H1 (cell line): ENCODE measurements at regions not wholly inside any gene's neighbourhood (a gene's known extent, or its start where the extent isn't known, plus 50 kb on each side); places are given as distances from the start of the nearest gene placed in this dataset.

Experiments used
- CTCF ChIA-PET: fragments of 300-600 bp; sonication (Branson Sonifier 250); formaldehyde crosslinking; loops from one replicate; lab custom pipeline; 2021; ENCODE audit not compliant: partially characterized antibody; lab: Charles Lee
- POLR2A ChIA-PET: fragments of 300-600 bp; sonication (Branson Sonifier 250); formaldehyde crosslinking; loops from one replicate; lab custom pipeline; 2021; ENCODE audit warnings: inconsistent platforms; ENCODE audit not compliant: partially characterized antibody; lab: Charles Lee
- DNase-seq, 2 experiments: peaks; one replicate each; pipeline versions ENCODE4 v3.0.0 to v3.0.0-alpha.2; 2010 to 2022; ENCODE audit warnings: low spot score in 2 of 2, low read depth in 1 of 2, mixed read lengths in 1 of 2
- FAIRE-seq: peaks from 2 replicates; lab custom pipeline; 2011; peaks lifted over from hg19 to GRCh38; lab: Jason Lieb, UNC
- H2AFZ ChIP-seq: 2 replicates; pipeline ENCODE4 v1.8.1; 2012; ENCODE audit warnings: low read length, inconsistent platforms
- H2AK5ac ChIP-seq: 2 replicates; pipeline ENCODE4 v1.6.1; 2013; ENCODE audit warnings: low read depth, low read length
- H2BK120ac ChIP-seq: replicated peaks from 2 replicates; pipeline ENCODE3; 2013; ENCODE audit warnings: low read depth, low read length, inconsistent platforms
- H2BK12ac ChIP-seq: 2 replicates; pipeline ENCODE4 v1.6.1; 2013; ENCODE audit warnings: low read depth, low read length
- H2BK15ac ChIP-seq: 2 replicates; pipeline ENCODE4 v1.6.1; 2013; ENCODE audit warnings: low read length
- H2BK20ac ChIP-seq: 2 replicates; pipeline ENCODE4 v1.6.1; 2013; ENCODE audit warnings: low read length
- H2BK5ac ChIP-seq: 2 replicates; pipeline ENCODE4 v1.6.1; 2013; ENCODE audit warnings: low read depth, low read length
- H3K14ac ChIP-seq: 2 replicates; pipeline ENCODE4 v1.6.1; 2013; ENCODE audit warnings: inconsistent platforms; ENCODE audit not compliant: insufficient read length
- H3K18ac ChIP-seq: 2 replicates; pipeline ENCODE4 v1.6.1; 2013; ENCODE audit warnings: low read length; ENCODE audit errors: extremely low read depth
- H3K23ac ChIP-seq: 2 replicates; pipeline ENCODE4 v1.6.1; 2013; ENCODE audit warnings: inconsistent platforms; ENCODE audit not compliant: insufficient read length
- H3K23me2 ChIP-seq: 2 replicates; pipeline ENCODE4 v1.6.1; 2013; ENCODE audit warnings: low read depth, low read length
- H3K27ac ChIP-seq: 2 replicates; pipeline ENCODE4 v1.6.1; 2011; ENCODE audit warnings: low read depth, low read length, inconsistent platforms
- H3K27me3 ChIP-seq, 4 experiments: replicated peaks in 1 of 4; 1 replicate in 1 of 4; 2 replicates in 3 of 4; pipeline versions ENCODE4 v1.6.1 to v1.8.1; 2011 to 2013; ENCODE audit warnings: low read length in 3 of 4, mild to moderate bottlenecking in 3 of 4, inconsistent platforms in 2 of 4, mixed read lengths in 2 of 4, moderate library complexity in 1 of 4; ENCODE audit not compliant: control insufficient read depth in 3 of 4, insufficient read depth in 3 of 4; ENCODE audit errors: extremely low read depth in 1 of 4
- H3K36me3 ChIP-seq, 4 experiments: 2 replicates each; pipeline versions ENCODE4 v1.6.1 to v1.8.1; 2011 to 2013; ENCODE audit warnings: mild to moderate bottlenecking in 4 of 4, low read length in 3 of 4, moderate library complexity in 2 of 4, control low read depth in 1 of 4, inconsistent platforms in 1 of 4; ENCODE audit not compliant: insufficient read depth in 4 of 4, control insufficient read depth in 2 of 4
- H3K4ac ChIP-seq: replicated peaks from 2 replicates; pipeline ENCODE3; 2013; ENCODE audit warnings: low read length, low read depth, mixed read lengths, inconsistent platforms; ENCODE audit not compliant: insufficient read length
- H3K4me1 ChIP-seq, 4 experiments: replicated peaks in 1 of 4; 1 replicate in 1 of 4; 2 replicates in 3 of 4; pipeline versions ENCODE4 v1.6.1 to v1.8.1; 2011 to 2013; ENCODE audit warnings: low read length in 3 of 4, inconsistent platforms in 2 of 4, mixed read lengths in 1 of 4; ENCODE audit not compliant: insufficient read depth in 4 of 4, control insufficient read depth in 3 of 4
- H3K4me2 ChIP-seq, 2 experiments: 2 replicates each; pipeline versions ENCODE4 v1.6.1 to v1.8.1; 2011 to 2013; ENCODE audit warnings: low read depth in 2 of 2, low read length in 2 of 2, control low read depth in 1 of 2, inconsistent platforms in 1 of 2, mild to moderate bottlenecking in 1 of 2; ENCODE audit not compliant: insufficient read depth in 1 of 2
- H3K4me3 ChIP-seq, 4 experiments: fragments of 200-600, 300-600 bp in 1 of 4; sonication (generic), shearing (Covaris generic), sonication (Bioruptor Twin) in 1 of 4; 2 replicates each; pipeline versions ENCODE4 v1.5.1 to v1.8.1; 2011 to 2016; ENCODE audit warnings: low read length in 4 of 4, low read depth in 3 of 4, control low read depth in 2 of 4, inconsistent platforms in 2 of 4, mild to moderate bottlenecking in 2 of 4, mixed read lengths in 1 of 4, moderate library complexity in 1 of 4; ENCODE audit not compliant: insufficient read depth in 2 of 4; ENCODE audit errors: extremely low read depth in 1 of 4
- H3K56ac ChIP-seq: replicated peaks from 2 replicates; pipeline ENCODE3; 2013; ENCODE audit warnings: low read depth, mild to moderate bottlenecking, mixed read lengths, low read length, inconsistent platforms; ENCODE audit not compliant: insufficient read length
- H3K79me1 ChIP-seq: 2 replicates; pipeline ENCODE4 v1.6.1; 2013; ENCODE audit warnings: low read depth, low read length, control low read depth
- H3K79me2 ChIP-seq, 2 experiments: 2 replicates each; pipeline versions ENCODE4 v1.6.1 to v1.8.1; 2012 to 2013; ENCODE audit warnings: low read length in 2 of 2, mild to moderate bottlenecking in 2 of 2, inconsistent platforms in 1 of 2; ENCODE audit not compliant: insufficient read depth in 2 of 2, control insufficient read depth in 1 of 2
- H3K9ac ChIP-seq, 4 experiments: replicated peaks in 1 of 4; 1 replicate in 1 of 4; 2 replicates in 3 of 4; pipeline versions ENCODE4 v1.6.1 to v1.8.1; 2011 to 2013; ENCODE audit warnings: low read depth in 3 of 4, low read length in 3 of 4, control low read depth in 2 of 4, mild to moderate bottlenecking in 2 of 4, moderate library complexity in 2 of 4, inconsistent platforms in 1 of 4; ENCODE audit errors: extremely low read depth in 1 of 4
- H3K9me3 ChIP-seq, 2 experiments: 2 replicates each; pipeline versions ENCODE4 v1.6.1 to v1.8.1; 2012 to 2013; ENCODE audit warnings: mild to moderate bottlenecking in 2 of 2, moderate library complexity in 2 of 2, control low read depth in 1 of 2, inconsistent platforms in 1 of 2, low read depth in 1 of 2, low read length in 1 of 2, mixed read lengths in 1 of 2; ENCODE audit not compliant: insufficient read depth in 2 of 2
- H4K20me1 ChIP-seq, 2 experiments: replicated peaks in 1 of 2; 2 replicates each; pipeline versions ENCODE3 to v1.8.1; 2011 to 2013; ENCODE audit warnings: inconsistent platforms in 2 of 2, low read length in 2 of 2, mild to moderate bottlenecking in 1 of 2; ENCODE audit not compliant: insufficient read depth in 2 of 2, control insufficient read depth in 1 of 2
- H4K5ac ChIP-seq: 2 replicates; pipeline ENCODE4 v1.6.1; 2013; ENCODE audit warnings: low read length, low read depth, mixed read lengths, inconsistent platforms; ENCODE audit not compliant: insufficient read length
- H4K8ac ChIP-seq: 2 replicates; pipeline ENCODE4 v1.8.0; 2013; ENCODE audit warnings: mild to moderate bottlenecking, moderate library complexity, low read length, inconsistent platforms; ENCODE audit not compliant: insufficient read depth; ENCODE audit errors: extremely low read depth
- H4K91ac ChIP-seq: replicated peaks from 2 replicates; pipeline ENCODE3; 2013; ENCODE audit warnings: low read length, mixed read lengths, inconsistent platforms; ENCODE audit not compliant: insufficient read length
- CEBPB ChIP-seq: IDR thresholded peaks from 2 replicates; pipeline ENCODE4 v1.6.1; 2012; ENCODE audit warnings: low read depth, low read length
- WGBS, 2 experiments: shearing (Covaris generic) in 1 of 2; methylation state at CpG; one replicate each; pipeline versions ENCODE4 v1.1.6 to v1.1.7; 2013 to 2015; ENCODE audit warnings: low lambda C conversion rate in 2 of 2, mixed read lengths in 2 of 2, inconsistent platforms in 1 of 2, low coverage in 1 of 2, missing lambda C conversion rate in 1 of 2; ENCODE audit not compliant: insufficient replicate concordance in 2 of 2, insufficient coverage in 1 of 2, insufficient read length in 1 of 2; ENCODE audit errors: extremely low coverage in 1 of 2, missing lambda C conversion rate in 1 of 2; 5-methylcytosine and 5-hydroxymethylcytosine counted together

DNA sequence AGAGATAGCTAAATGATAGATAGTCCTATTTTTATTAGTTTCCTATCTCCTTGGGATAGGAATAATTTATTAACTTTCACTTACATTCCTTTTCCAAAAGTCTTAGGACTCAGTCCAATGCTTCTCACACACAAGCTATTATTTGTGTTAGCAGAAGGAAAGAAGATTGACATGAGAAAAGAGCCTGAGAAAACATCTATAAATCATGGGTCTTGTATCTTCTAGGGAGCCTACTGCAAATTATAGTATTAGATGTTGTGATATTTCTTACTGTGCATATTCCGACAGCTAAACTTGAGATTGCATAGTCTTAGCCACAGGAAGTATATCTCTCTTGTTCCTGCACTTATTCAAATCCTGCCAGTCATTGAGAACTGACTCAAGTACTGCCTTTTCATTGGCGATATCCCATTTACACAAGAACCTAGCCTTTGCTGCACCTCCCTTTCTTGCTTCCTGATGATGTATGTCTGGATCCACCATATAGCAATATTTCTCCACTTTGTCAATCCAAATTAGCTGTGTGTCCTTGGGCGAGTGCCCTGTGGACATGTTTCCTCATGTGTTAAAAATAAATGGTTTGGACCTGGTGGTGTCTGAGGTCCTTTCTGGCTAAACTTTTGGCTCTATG is 245.1 kb upstream of the LMCD1 start:
- Histone ChIP-seq H4K20me1 (no peaks in the 10 kb centered on the region), H2BK12ac (no peak overlapping the region), H3K18ac (no peak overlapping the region), H3K4me3 (no peak overlapping the region), H3K4ac (no peak overlapping the region), H2AK5ac (no peak overlapping the region), H2BK15ac (no peak overlapping the region), H3K36me3 (no peaks in the 10 kb centered on the region), H3K79me1 (no peaks in the 10 kb centered on the region), H3K27me3 (no peaks in the 10 kb centered on the region), H2BK5ac (no peak overlapping the region), H4K5ac (no peak overlapping the region), H3K4me2 (no peak overlapping the region), H4K8ac (no peak overlapping the region), H3K79me2 (no peaks in the 10 kb centered on the region), H4K91ac (no peak overlapping the region), H2BK120ac (no peak overlapping the region), H3K23me2 (no peaks in the 10 kb centered on the region; the same call in 1 of the 2 replicates), H3K14ac (no peak overlapping the region), H3K27ac (no peak overlapping the region), H3K56ac (no peak overlapping the region), H3K9me3 (no peaks in the 10 kb centered on the region; a peak in 1 of 4 replicates), H2BK20ac (no peak overlapping the region), H3K9ac (no peak overlapping the region), H3K4me1 (no peaks in the 10 kb centered on the region), H2AFZ (no peak overlapping the region), H3K23ac (no peak overlapping the region)
- ChIA-PET CTCF (interaction anchor here (0.6 to 7.7 kb wide), 4 partner anchors 10 to 1151 kb away, joined by 3 to 69 read pairs (median 4); no protein-coding TSS in a partner anchor), POLR2A (no interaction called here)
- 84% methylated on average over 3 of the region's 3 CpGs; no CpG with 5 or more reads in 1 of the 2 experiments for WGBS, 2 experiments
- no peak for FAIRE-seq
- no peak for DNase-seq
- no peak for TF ChIP-seq CEBPB
